ENCODE measurements at regions not wholly inside any gene's neighbourhood (a gene's known extent, or its start where the extent isn't known, plus 50 kb on each side); places are given as distances from the start of the nearest gene placed in this dataset.

DNA sequence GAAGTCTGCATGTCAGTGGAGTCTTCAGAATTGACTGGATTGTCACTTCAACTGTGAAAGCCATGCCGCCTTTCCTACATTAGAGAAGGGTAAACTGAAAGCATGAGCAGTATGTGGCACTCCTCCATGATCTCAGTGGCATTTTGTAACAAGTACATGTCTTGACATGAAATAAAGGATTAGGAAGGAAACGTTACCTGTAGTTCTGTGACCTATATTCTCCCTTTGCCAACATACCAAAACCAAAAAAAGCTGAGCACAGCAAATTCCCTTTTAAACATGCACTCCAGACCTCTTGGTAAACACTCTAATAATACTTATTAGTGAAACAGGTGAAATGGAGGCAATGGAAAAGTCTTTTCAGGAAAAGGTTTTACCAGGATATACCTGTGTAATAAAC, 344.2 kb downstream of the GRIA2 start:
- TF ChIP-seq CTCF (IDR thresholded peaks at IDR 0.05): no peak
- intact Hi-C loops (cut with DNase I): no loop called here
- Histone ChIP-seq H3K27ac (no peak overlapping the region), H3K4me3 (no peak overlapping the region), H3K9me3 (no peaks in the 10 kb centered on the region), H3K27me3 (ENCODE audit: insufficient read depth in 3 of 3, low read length in 2 of 3) (no peaks in the 10 kb centered on the region), H3K4me1 (no peaks in the 10 kb centered on the region), H3K36me3 (ENCODE audit: insufficient read depth in 1 of 2, low read depth in 1 of 2) (no peaks in the 10 kb centered on the region)
- DNase-seq (no peak), ATAC-seq (no peak)
- WGBS, 3 donors: 43 to 54% (median 43%) methylated on average over 2 of the region's 2 CpGs

GRCh38 chr4:157564218-157564617, 343.7 kb downstream of the GRIA2 start:
- intact Hi-C loops (cut with DNase I): no loop called here
- no peak overlapping the region for H3K4me3 ChIP-seq
- no peaks in the 10 kb centered on the region for H3K4me1 ChIP-seq
- no peaks in the 10 kb centered on the region for H3K36me3 ChIP-seq (ENCODE audit: insufficient read depth in 1 of 2, low read depth in 1 of 2)
- H3K9me3 ChIP-seq: no peaks in the 10 kb centered on the region
- WGBS, 3 donors: 65 to 73% (median 69%) methylated on average over 2 of the region's 2 CpGs
- DNase-seq (no peak), ATAC-seq (no peak)
- TF ChIP-seq CTCF (IDR thresholded peaks at IDR 0.05): no peak
- H3K27me3 ChIP-seq (ENCODE audit: insufficient read depth in 3 of 3, low read length in 2 of 3): no peaks in the 10 kb centered on the region
- H3K27ac ChIP-seq: no peak overlapping the region

DNA sequence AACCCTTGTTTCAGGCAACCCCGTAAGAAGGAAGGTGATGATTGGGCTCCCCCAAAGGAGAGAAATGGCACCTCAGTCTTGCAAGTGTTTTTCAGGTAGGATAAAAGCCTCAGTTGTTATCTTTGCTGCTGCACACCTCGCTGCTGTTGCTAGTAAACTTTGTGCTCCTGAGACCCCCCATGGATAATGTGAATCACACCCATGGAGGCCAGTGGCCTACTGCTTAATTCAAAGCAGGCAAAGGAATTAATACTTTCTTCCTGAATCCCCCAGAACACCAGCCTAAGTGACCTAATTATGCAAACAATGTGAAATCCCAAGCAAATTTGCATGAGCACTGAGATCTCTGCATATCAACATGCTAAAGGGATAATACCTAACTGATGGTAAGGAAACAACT, 337.5 kb downstream of the GRIA2 start:
- Histone ChIP-seq H3K9me3 (no peaks in the 10 kb centered on the region), H3K36me3 (ENCODE audit: insufficient read depth in 1 of 2, low read depth in 1 of 2) (no peaks in the 10 kb centered on the region), H3K27ac (no peak overlapping the region), H3K27me3 (ENCODE audit: insufficient read depth in 3 of 3, low read length in 2 of 3) (no peaks in the 10 kb centered on the region), H3K4me3 (no peak overlapping the region), H3K4me1 (no peaks in the 10 kb centered on the region)
- 72 to 78% (median 74%) methylated on average over 2 of the region's 2 CpGs for WGBS, 3 donors
- ATAC-seq (no peak), DNase-seq (no peak)
- TF ChIP-seq CTCF (IDR thresholded peaks at IDR 0.05): no peak
- intact Hi-C loops (cut with DNase I): no loop called here

GRCh38 chr4:157550028-157550427, 329.5 kb downstream of the GRIA2 start:
- DNase-seq (no peak), ATAC-seq (no peak)
- TF ChIP-seq CTCF (IDR thresholded peaks at IDR 0.05): no peak
- Histone ChIP-seq H3K4me3 (no peak overlapping the region), H3K36me3 (ENCODE audit: insufficient read depth in 1 of 2, low read depth in 1 of 2) (no peaks in the 10 kb centered on the region), H3K9me3 (no peaks in the 10 kb centered on the region), H3K4me1 (no peaks in the 10 kb centered on the region), H3K27ac (no peak overlapping the region), H3K27me3 (ENCODE audit: insufficient read depth in 3 of 3, low read length in 2 of 3) (peaks cover 0 to 2% (median 0%) of the 10 kb centered on the region in 3 donors)
- WGBS, 3 donors: 45 to 57% (median 50%) methylated on average over 5 of the region's 5 CpGs
- intact Hi-C loops (cut with DNase I): no loop called here

DNA sequence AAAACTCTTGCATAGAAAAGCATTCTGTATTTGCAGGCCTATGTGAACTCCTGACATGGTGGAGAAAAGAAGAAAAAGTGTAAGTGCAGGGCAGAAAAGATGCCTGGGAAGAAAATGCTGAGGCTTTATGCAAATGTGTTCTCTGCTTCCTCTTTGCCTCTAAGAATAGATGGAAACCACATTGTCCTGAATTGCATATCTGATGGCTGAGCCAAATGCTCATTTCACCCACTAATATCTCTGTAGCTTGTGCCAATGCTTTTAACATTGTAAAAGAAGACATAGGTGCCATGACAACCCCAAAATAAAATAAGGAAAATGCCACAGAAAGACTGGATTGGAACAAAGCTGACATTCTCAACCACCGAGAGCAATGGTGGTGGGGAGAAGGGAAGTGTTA, 307.4 kb downstream of the GRIA2 start:
- Histone ChIP-seq H3K9me3 (peaks cover 4% of the 10 kb centered on the region), H3K27ac (no peak overlapping the region), H3K4me1 (no peaks in the 10 kb centered on the region), H3K4me3 (no peak overlapping the region), H3K27me3 (ENCODE audit: insufficient read depth in 3 of 3, low read length in 2 of 3) (no peaks in the 10 kb centered on the region), H3K36me3 (ENCODE audit: insufficient read depth in 1 of 2, low read depth in 1 of 2) (no peaks in the 10 kb centered on the region)
- intact Hi-C loops (cut with DNase I): no loop called here
- no peak for ATAC-seq
- no peak for DNase-seq
- 86 to 96% (median 91%) methylated on average over 1 of the region's 1 CpG for WGBS, 3 donors
- TF ChIP-seq CTCF (IDR thresholded peaks at IDR 0.05): no peak

All from psoas muscle (tissue), 7 donors.